ENCODE measurements at regions not wholly inside any gene's neighbourhood (a gene's known extent, or its start where the extent isn't known, plus 50 kb on each side); places are given as distances from the start of the nearest gene placed in this dataset.

- no peaks in the 10 kb centered on the region for H3K9me3 ChIP-seq (ENCODE audit: control insufficient read depth in 2 of 2, low read length in 2 of 2)
- H3K9ac ChIP-seq (ENCODE audit: low read length in 2 of 2): no peak overlapping the region
- no peaks in the 10 kb centered on the region for H3K4me1 ChIP-seq (ENCODE audit: control insufficient read depth, insufficient read depth, low read length)
- no peaks in the 10 kb centered on the region for H3K36me3 ChIP-seq (ENCODE audit: control insufficient read depth in 2 of 2, insufficient read depth in 2 of 2, low read length in 2 of 2)
- no peak overlapping the region for H3K27ac ChIP-seq (ENCODE audit: low read length)
- peaks cover 8% of the 10 kb centered on the region in 2 donors for H3K27me3 ChIP-seq (ENCODE audit: control insufficient read depth in 1 of 2, insufficient read depth in 2 of 2, low read length in 2 of 2)
- no peak overlapping the region for H3K4me3 ChIP-seq (ENCODE audit: low read length in 2 of 2)
Measured at GRCh38 chr1:30305061-30305460, 418.3 kb downstream of the MATN1 start.

- peaks cover 9 to 12% of the 10 kb centered on the region in 2 donors for H3K27me3 ChIP-seq (ENCODE audit: control insufficient read depth in 1 of 2, insufficient read depth in 2 of 2, low read length in 2 of 2)
- no peak overlapping the region for H3K9ac ChIP-seq (ENCODE audit: low read length in 2 of 2)
- H3K4me1 ChIP-seq (ENCODE audit: control insufficient read depth, insufficient read depth, low read length): no peaks in the 10 kb centered on the region
- H3K4me3 ChIP-seq (ENCODE audit: low read length in 2 of 2): no peak overlapping the region
- H3K9me3 ChIP-seq (ENCODE audit: control insufficient read depth in 2 of 2, low read length in 2 of 2): no peaks in the 10 kb centered on the region
- H3K27ac ChIP-seq (ENCODE audit: low read length): no peak overlapping the region
- H3K36me3 ChIP-seq (ENCODE audit: control insufficient read depth in 2 of 2, insufficient read depth in 2 of 2, low read length in 2 of 2): no peaks in the 10 kb centered on the region
Measured at GRCh38 chr1:30304080-30304479, 419.3 kb downstream of the MATN1 start.

GRCh38 chr1:30303387-30303786 is 420.0 kb downstream of the MATN1 start:
- Histone ChIP-seq H3K9ac (ENCODE audit: low read length in 2 of 2) (no peak overlapping the region), H3K36me3 (ENCODE audit: control insufficient read depth in 2 of 2, insufficient read depth in 2 of 2, low read length in 2 of 2) (no peaks in the 10 kb centered on the region), H3K4me3 (ENCODE audit: low read length in 2 of 2) (no peak overlapping the region), H3K9me3 (ENCODE audit: control insufficient read depth in 2 of 2, low read length in 2 of 2) (no peaks in the 10 kb centered on the region), H3K27me3 (ENCODE audit: control insufficient read depth in 1 of 2, insufficient read depth in 2 of 2, low read length in 2 of 2) (peaks cover 9 to 12% of the 10 kb centered on the region in 2 donors), H3K4me1 (ENCODE audit: control insufficient read depth, insufficient read depth, low read length) (no peaks in the 10 kb centered on the region), H3K27ac (ENCODE audit: low read length) (no peak overlapping the region)

- Histone ChIP-seq H3K9ac (ENCODE audit: low read length in 2 of 2) (no peak overlapping the region), H3K27me3 (ENCODE audit: control insufficient read depth in 1 of 2, insufficient read depth in 2 of 2, low read length in 2 of 2) (peaks cover 9 to 10% of the 10 kb centered on the region in 2 donors), H3K4me3 (ENCODE audit: low read length in 2 of 2) (no peak overlapping the region), H3K36me3 (ENCODE audit: control insufficient read depth in 2 of 2, insufficient read depth in 2 of 2, low read length in 2 of 2) (no peaks in the 10 kb centered on the region), H3K4me1 (ENCODE audit: control insufficient read depth, insufficient read depth, low read length) (no peaks in the 10 kb centered on the region), H3K27ac (ENCODE audit: low read length) (no peak overlapping the region), H3K9me3 (ENCODE audit: control insufficient read depth in 2 of 2, low read length in 2 of 2) (no peaks in the 10 kb centered on the region)
Measured at GRCh38 chr1:30302858-30303257, 420.5 kb downstream of the MATN1 start.

GRCh38 chr1:30300669-30301068 is 422.7 kb downstream of the MATN1 start:
- no peak overlapping the region for H3K27ac ChIP-seq (ENCODE audit: low read length)
- no peaks in the 10 kb centered on the region for H3K4me1 ChIP-seq (ENCODE audit: control insufficient read depth, insufficient read depth, low read length)
- H3K4me3 ChIP-seq (ENCODE audit: low read length in 2 of 2): no peak overlapping the region
- H3K9me3 ChIP-seq (ENCODE audit: control insufficient read depth in 2 of 2, low read length in 2 of 2): no peaks in the 10 kb centered on the region
- H3K36me3 ChIP-seq (ENCODE audit: control insufficient read depth in 2 of 2, insufficient read depth in 2 of 2, low read length in 2 of 2): no peaks in the 10 kb centered on the region
- peaks cover 5 to 9% of the 10 kb centered on the region in 2 donors for H3K27me3 ChIP-seq (ENCODE audit: control insufficient read depth in 1 of 2, insufficient read depth in 2 of 2, low read length in 2 of 2)
- no peak overlapping the region for H3K9ac ChIP-seq (ENCODE audit: low read length in 2 of 2)

- Histone ChIP-seq H3K4me1 (ENCODE audit: control insufficient read depth, insufficient read depth, low read length) (no peaks in the 10 kb centered on the region), H3K36me3 (ENCODE audit: control insufficient read depth in 2 of 2, insufficient read depth in 2 of 2, low read length in 2 of 2) (no peaks in the 10 kb centered on the region), H3K4me3 (ENCODE audit: low read length in 2 of 2) (no peak overlapping the region), H3K9ac (ENCODE audit: low read length in 2 of 2) (no peak overlapping the region), H3K9me3 (ENCODE audit: control insufficient read depth in 2 of 2, low read length in 2 of 2) (no peaks in the 10 kb centered on the region), H3K27ac (ENCODE audit: low read length) (no peak overlapping the region), H3K27me3 (ENCODE audit: control insufficient read depth in 1 of 2, insufficient read depth in 2 of 2, low read length in 2 of 2) (peaks cover 5 to 7% of the 10 kb centered on the region in 2 donors)
Measured at GRCh38 chr1:30299393-30299792, 424.0 kb downstream of the MATN1 start.

- H3K27ac ChIP-seq (ENCODE audit: low read length): no peak overlapping the region
- H3K4me3 ChIP-seq (ENCODE audit: low read length in 2 of 2): no peak overlapping the region
- H3K4me1 ChIP-seq (ENCODE audit: control insufficient read depth, insufficient read depth, low read length): no peaks in the 10 kb centered on the region
- H3K27me3 ChIP-seq (ENCODE audit: control insufficient read depth in 1 of 2, insufficient read depth in 2 of 2, low read length in 2 of 2): peaks cover 4 to 7% of the 10 kb centered on the region in 2 donors
- H3K36me3 ChIP-seq (ENCODE audit: control insufficient read depth in 2 of 2, insufficient read depth in 2 of 2, low read length in 2 of 2): no peaks in the 10 kb centered on the region
- H3K9me3 ChIP-seq (ENCODE audit: control insufficient read depth in 2 of 2, low read length in 2 of 2): no peaks in the 10 kb centered on the region
- no peak overlapping the region for H3K9ac ChIP-seq (ENCODE audit: low read length in 2 of 2)
Measured at GRCh38 chr1:30295674-30296073, 427.7 kb downstream of the MATN1 start.

- no peaks in the 10 kb centered on the region for H3K9me3 ChIP-seq (ENCODE audit: control insufficient read depth in 2 of 2, low read length in 2 of 2)
- no peaks in the 10 kb centered on the region for H3K4me1 ChIP-seq (ENCODE audit: control insufficient read depth, insufficient read depth, low read length)
- no peak overlapping the region for H3K9ac ChIP-seq (ENCODE audit: low read length in 2 of 2)
- no peak overlapping the region for H3K27ac ChIP-seq (ENCODE audit: low read length)
- H3K4me3 ChIP-seq (ENCODE audit: low read length in 2 of 2): no peak overlapping the region
- H3K27me3 ChIP-seq (ENCODE audit: control insufficient read depth in 1 of 2, insufficient read depth in 2 of 2, low read length in 2 of 2): peaks cover 6 to 7% of the 10 kb centered on the region in 2 donors
- no peaks in the 10 kb centered on the region for H3K36me3 ChIP-seq (ENCODE audit: control insufficient read depth in 2 of 2, insufficient read depth in 2 of 2, low read length in 2 of 2)
Measured at GRCh38 chr1:30295266-30295665, 428.1 kb downstream of the MATN1 start.

GRCh38 chr1:30294508-30294907 is 428.9 kb downstream of the MATN1 start:
- Histone ChIP-seq H3K9ac (ENCODE audit: low read length in 2 of 2) (no peak overlapping the region), H3K36me3 (ENCODE audit: control insufficient read depth in 2 of 2, insufficient read depth in 2 of 2, low read length in 2 of 2) (no peaks in the 10 kb centered on the region), H3K4me1 (ENCODE audit: control insufficient read depth, insufficient read depth, low read length) (no peaks in the 10 kb centered on the region), H3K4me3 (ENCODE audit: low read length in 2 of 2) (no peak overlapping the region), H3K27me3 (ENCODE audit: control insufficient read depth in 1 of 2, insufficient read depth in 2 of 2, low read length in 2 of 2) (peaks cover 3 to 7% of the 10 kb centered on the region in 2 donors), H3K27ac (ENCODE audit: low read length) (no peak overlapping the region), H3K9me3 (ENCODE audit: control insufficient read depth in 2 of 2, low read length in 2 of 2) (no peaks in the 10 kb centered on the region)

GRCh38 chr1:30292451-30292850 is 430.9 kb downstream of the MATN1 start:
- peaks cover 3 to 17% of the 10 kb centered on the region in 2 donors for H3K27me3 ChIP-seq (ENCODE audit: control insufficient read depth in 1 of 2, insufficient read depth in 2 of 2, low read length in 2 of 2)

GRCh38 chr1:30291526-30291925 is 431.9 kb downstream of the MATN1 start:
- no peaks in the 10 kb centered on the region for H3K36me3 ChIP-seq (ENCODE audit: control insufficient read depth in 2 of 2, insufficient read depth in 2 of 2, low read length in 2 of 2)
- H3K9me3 ChIP-seq (ENCODE audit: control insufficient read depth in 2 of 2, low read length in 2 of 2): no peaks in the 10 kb centered on the region
- no peak overlapping the region for H3K27ac ChIP-seq (ENCODE audit: low read length)
- H3K27me3 ChIP-seq (ENCODE audit: control insufficient read depth in 1 of 2, insufficient read depth in 2 of 2, low read length in 2 of 2): peaks cover 3 to 17% of the 10 kb centered on the region in 2 donors
- H3K4me3 ChIP-seq (ENCODE audit: low read length in 2 of 2): no peak overlapping the region
- no peaks in the 10 kb centered on the region for H3K4me1 ChIP-seq (ENCODE audit: control insufficient read depth, insufficient read depth, low read length)
- H3K9ac ChIP-seq (ENCODE audit: low read length in 2 of 2): no peak overlapping the region

More at GRCh38 chr1:30292451-30292850, 430.9 kb downstream of the MATN1 start:
- no peaks in the 10 kb centered on the region for H3K9me3 ChIP-seq (ENCODE audit: control insufficient read depth in 2 of 2, low read length in 2 of 2)
- H3K4me1 ChIP-seq (ENCODE audit: control insufficient read depth, insufficient read depth, low read length): no peaks in the 10 kb centered on the region
- no peak overlapping the region for H3K9ac ChIP-seq (ENCODE audit: low read length in 2 of 2)
- no peak overlapping the region for H3K4me3 ChIP-seq (ENCODE audit: low read length in 2 of 2)
- H3K27ac ChIP-seq (ENCODE audit: low read length): no peak overlapping the region
- no peaks in the 10 kb centered on the region for H3K36me3 ChIP-seq (ENCODE audit: control insufficient read depth in 2 of 2, insufficient read depth in 2 of 2, low read length in 2 of 2)
